HG03139 (cell line): ENCODE measurements at regions not wholly inside any gene's neighbourhood (a gene's known extent, or its start where the extent isn't known, plus 50 kb on each side); places are given as distances from the start of the nearest gene placed in this dataset.
"Not testable (repeated sequence)": the region's sequence is repeated elsewhere in the genome, so short reads cannot be mapped to it uniquely, and the experiment has no call there.

ENCODE experiments used
- ATAC-seq: cut with Tn5 transposase; IDR thresholded peaks from one replicate; pipeline ENCODE4 v1.9.1; 2021; ENCODE audit not compliant: unreplicated experiment

DNA sequence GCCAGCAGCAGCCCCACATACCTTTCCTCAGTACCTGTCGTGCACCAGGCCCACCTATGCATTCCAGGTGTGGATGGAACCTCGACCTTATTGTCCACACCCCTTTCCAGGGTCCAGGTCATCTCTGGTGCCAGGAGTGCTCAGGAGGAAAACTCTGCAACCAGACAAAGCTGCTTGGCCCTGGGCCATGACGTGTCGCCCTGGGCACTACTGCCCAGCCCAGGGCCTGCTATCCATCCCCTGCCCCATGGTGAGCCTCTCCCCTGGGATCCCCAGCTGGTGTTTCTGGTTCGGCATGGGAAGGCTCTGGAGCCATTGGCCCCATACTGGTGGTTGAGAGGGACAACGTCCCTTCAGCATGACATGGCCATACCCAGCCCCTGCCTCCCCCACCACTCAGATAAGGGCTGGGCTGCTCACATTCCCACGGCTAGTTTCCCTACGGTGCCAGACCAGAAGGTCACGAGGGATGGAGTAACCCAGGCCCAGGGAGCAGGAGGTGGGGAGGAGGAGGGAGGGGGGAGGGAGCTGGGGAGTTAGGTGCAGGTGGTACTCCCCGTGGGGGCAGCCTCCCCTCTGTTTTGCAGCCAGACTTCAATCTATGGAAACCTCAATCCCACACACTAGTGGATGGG, 123.2 kb upstream of the MTLN start:
- ATAC-seq = not testable (repeated sequence)

GRCh38 chr2:110333114-110334095, 121.1 kb upstream of the MTLN start:
- not testable (repeated sequence) for ATAC-seq

GRCh38 chr2:110331625-110332024, 119.3 kb upstream of the MTLN start:
- not testable (repeated sequence) for ATAC-seq

- not testable (repeated sequence) for ATAC-seq
These were observed 117.4 kb upstream of the MTLN start for GRCh38 chr2:110329760-110330159.

DNA sequence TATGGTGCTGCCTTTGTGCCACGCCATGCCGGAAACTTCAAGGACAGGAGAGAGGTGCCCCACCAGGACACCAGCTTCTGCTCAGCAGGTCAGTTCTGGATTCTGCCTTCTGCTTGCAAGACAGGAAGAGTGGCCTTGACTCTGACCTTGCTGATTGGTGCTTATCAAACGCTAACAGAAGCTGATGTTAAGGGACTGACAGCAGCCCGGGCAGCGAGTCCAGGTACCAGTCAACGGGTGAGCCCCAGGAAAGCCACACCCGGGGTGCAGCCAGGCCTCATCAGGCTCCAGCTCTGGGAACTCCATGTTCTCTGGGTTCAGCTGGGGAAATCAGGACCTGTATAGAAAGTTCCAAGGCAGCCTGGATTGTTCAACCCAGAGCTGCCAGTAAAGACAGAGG, 116.8 kb upstream of the MTLN start:
- ATAC-seq = not testable (repeated sequence)

GRCh38 chr2:110328677-110329076, 116.3 kb upstream of the MTLN start:
- not testable (repeated sequence) for ATAC-seq

GRCh38 chr2:110323832-110324231, 111.5 kb upstream of the MTLN start:
- ATAC-seq = not testable (repeated sequence)

DNA sequence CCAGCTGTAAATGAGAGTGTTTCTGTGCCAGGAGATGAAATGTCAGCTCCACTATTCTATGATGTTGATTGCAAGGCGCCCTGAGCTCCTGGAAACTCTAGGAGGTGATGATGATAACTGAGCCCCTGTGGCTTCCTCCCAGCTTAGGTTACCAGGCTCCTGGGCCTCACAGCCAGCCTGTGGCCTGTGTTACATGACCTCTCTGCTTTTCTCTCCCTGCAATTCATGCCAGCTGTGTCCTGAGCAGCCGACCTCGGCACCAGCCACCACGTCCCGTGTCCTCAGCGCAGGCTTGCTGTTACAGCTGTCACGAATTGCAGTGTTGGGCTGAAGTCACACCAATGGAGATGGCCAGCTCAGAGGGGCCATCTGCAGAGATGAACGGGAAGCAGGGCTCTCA, 110.2 kb upstream of the MTLN start:
- ATAC-seq = not testable (repeated sequence)

- not testable (repeated sequence) for ATAC-seq
These were observed 108.7 kb upstream of the MTLN start for GRCh38 chr2:110320834-110321563.

- ATAC-seq = not testable (repeated sequence)
These were observed 106.6 kb upstream of the MTLN start for GRCh38 chr2:110318898-110319297.

DNA sequence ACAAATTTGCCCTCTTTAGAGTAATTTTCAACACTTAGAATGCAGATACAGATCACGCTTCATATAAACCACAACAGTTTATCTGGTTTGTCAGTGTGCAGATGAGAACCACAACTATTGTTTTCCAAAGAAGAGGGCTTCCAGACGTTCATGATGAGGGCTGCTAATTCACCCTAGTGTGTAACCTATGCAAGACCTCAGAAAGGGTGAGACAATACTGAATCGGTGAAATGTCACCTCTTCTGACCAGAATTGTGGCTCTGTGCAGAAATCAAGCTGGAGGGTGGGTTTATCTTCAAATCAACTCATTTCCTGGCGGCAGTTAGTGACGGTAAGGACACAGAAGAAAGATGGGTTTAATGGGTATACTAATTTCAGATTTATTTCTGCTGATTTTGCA, 105.0 kb upstream of the MTLN start:
- not testable (repeated sequence) for ATAC-seq

DNA sequence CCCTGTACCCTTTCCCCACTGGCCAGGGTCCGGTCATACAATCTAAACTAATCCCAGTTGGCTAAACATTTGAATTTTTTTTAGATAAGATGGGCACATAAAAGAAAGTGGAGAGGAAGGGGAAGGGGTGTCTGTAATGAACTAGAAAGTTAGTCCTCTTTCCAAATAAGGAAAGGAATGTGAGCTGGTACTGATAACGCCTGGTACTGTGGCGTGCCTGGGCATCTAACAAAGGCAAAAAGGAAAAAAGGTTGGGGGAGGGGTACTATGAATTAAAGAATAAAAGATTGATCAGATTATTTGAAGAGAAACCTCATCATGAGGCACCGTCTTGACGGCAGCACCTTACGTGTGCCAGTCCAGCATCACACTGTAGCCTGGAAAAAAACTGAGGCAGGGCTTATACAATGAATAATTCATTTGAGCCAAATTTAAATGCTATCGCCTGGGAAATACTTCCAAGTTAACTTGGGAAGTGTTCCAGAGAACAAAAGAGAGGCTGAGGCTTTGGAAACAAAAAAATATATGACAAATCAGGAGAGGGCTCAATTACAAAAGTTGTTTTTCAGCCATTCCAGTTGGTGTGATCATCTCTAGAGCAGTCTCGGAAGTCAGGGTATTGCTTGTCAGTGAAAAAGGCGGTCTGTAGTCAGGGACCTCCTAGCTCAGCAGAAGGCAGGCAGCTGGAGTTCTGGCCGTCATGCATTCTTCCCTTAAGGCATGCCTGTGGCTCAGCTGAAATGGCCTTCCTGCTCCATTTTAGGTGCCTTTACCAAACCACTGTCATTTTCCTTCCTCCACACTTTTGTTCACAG, 103.9 kb upstream of the MTLN start:
- not testable (repeated sequence) for ATAC-seq

GRCh38 chr2:110315054-110315820, 102.9 kb upstream of the MTLN start:
- not testable (repeated sequence) for ATAC-seq

DNA sequence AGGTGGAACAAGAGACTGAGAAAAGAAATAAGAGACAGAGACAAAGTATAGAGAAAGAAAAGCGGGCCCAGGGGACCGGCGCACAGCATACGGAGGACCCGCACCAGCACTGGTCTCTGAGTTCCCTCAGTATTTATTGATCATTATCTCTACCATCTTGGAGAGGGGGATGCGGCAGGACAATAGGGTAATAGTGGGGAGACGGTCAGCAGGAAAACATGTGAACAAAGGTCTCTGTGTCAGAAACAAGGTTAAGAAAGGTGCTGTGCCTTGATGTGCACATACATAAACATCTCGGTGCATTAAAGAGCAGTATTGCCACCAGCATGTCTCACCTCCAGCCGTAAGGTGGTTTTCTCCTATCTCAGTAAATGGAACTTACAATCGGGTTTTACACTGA, 102.1 kb upstream of the MTLN start:
- not testable (repeated sequence) for ATAC-seq

DNA sequence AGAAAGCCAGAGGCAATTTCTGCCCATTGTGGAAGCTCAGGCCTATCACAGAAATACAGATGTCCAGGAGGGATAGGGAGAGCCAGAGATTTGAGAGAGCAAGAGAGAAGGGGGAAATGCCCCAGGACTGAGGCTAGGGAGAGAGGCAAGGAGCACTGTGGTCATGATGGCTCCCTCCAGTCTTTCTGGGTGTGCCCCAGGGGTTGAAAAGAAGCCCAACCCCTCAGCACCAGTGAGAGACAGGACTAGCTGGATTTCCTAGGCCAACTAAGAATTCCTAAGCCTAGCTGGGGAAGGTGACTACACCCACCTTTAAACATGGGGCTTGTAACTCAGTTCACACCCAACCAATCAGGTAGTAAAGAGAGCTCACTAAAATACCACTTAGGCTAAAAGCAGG, 100.7 kb upstream of the MTLN start:
- not testable (repeated sequence) for ATAC-seq

GRCh38 chr2:110311713-110312444, 99.5 kb upstream of the MTLN start:
- not testable (repeated sequence) for ATAC-seq

- ATAC-seq = not testable (repeated sequence)
These were observed 98.7 kb upstream of the MTLN start for GRCh38 chr2:110310988-110311475.

GRCh38 chr2:110308728-110309127, 96.4 kb upstream of the MTLN start:
- ATAC-seq = not testable (repeated sequence)

- ATAC-seq = not testable (repeated sequence)
These were observed 80.5 kb upstream of the MTLN start for GRCh38 chr2:110292807-110293206.
